PC-9 (cell line): ENCODE measurements at regions not wholly inside any gene's neighbourhood (a gene's known extent, or its start where the extent isn't known, plus 50 kb on each side); places are given as distances from the start of the nearest gene placed in this dataset.

Experiments used
- EZH2 ChIP-seq: fragments of 200-600 bp; sonication (generic); IDR thresholded peaks from 2 replicates; pipeline ENCODE4 v1.8.0; 2017; ENCODE audit warnings: antibody characterized with exemption, low read depth
- TF ChIP-seq, protein P1 (sequence below): fragments of 200-600 bp; sonication (generic); conservative IDR thresholded peaks from 2 replicates; pipeline ENCODE4 v1.6.1; 2017; ENCODE audit warnings: mixed run types, antibody characterized with exemption, mild to moderate bottlenecking, moderate library complexity

DNA sequence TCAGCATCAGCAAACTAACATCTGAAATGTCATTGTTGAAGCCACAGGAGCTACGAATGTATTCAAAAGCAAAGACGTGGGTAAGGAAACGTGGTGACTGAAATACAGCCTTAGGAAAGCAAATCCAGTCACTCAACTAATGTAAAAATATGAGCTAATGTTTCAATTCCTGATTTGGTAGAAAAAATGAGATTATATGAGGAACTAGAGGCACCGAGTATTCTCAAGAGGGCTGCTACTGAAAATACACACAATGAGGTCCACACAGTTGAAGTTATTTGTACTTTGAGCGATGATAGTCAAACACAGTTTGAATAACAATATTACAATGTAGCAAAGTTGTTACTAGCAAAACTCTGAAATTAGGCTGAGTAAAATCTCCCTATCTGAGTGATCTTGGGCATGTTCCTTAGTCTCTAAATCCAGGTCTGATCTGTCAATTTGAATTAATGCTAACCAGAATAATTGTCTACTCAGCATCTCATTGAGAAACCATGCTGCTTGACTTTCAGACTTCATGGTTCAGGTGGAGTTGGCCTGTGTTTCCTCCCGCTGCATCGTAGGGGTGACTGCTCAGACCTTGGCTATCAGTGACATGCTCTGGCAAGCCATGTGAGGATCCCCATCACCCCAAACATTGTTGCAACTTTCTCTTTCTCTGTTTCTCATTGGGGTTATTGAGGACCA lies 467.1 kb upstream of the SOX5 start:
- TF ChIP-seq, protein P1, sequence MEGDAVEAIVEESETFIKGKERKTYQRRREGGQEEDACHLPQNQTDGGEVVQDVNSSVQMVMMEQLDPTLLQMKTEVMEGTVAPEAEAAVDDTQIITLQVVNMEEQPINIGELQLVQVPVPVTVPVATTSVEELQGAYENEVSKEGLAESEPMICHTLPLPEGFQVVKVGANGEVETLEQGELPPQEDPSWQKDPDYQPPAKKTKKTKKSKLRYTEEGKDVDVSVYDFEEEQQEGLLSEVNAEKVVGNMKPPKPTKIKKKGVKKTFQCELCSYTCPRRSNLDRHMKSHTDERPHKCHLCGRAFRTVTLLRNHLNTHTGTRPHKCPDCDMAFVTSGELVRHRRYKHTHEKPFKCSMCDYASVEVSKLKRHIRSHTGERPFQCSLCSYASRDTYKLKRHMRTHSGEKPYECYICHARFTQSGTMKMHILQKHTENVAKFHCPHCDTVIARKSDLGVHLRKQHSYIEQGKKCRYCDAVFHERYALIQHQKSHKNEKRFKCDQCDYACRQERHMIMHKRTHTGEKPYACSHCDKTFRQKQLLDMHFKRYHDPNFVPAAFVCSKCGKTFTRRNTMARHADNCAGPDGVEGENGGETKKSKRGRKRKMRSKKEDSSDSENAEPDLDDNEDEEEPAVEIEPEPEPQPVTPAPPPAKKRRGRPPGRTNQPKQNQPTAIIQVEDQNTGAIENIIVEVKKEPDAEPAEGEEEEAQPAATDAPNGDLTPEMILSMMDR: no peak
- TF ChIP-seq EZH2: no peak
